Lung (tissue), 11 donors: ENCODE measurements at regions not wholly inside any gene's neighbourhood (a gene's known extent, or its start where the extent isn't known, plus 50 kb on each side); places are given as distances from the start of the nearest gene placed in this dataset.

Experiments
- ATAC-seq: fragments of 200-7000 bp; cut with Tn5 transposase; one replicate; pipeline ENCODE4 v1.9.1; 2020; ENCODE audit warnings: moderate number of reproducible peaks; ENCODE audit not compliant: insufficient read depth, low FRiP score
- DNase-seq, 3 donors: peaks; one replicate each; pipeline ENCODE4 v3.0.0-alpha.2; 2013 to 2017
- H3K27ac ChIP-seq, 2 donors: one replicate each; pipeline ENCODE4 v1.5.1; 2013; ENCODE audit warnings: mild to moderate bottlenecking in 2 of 2, moderate library complexity in 2 of 2, control low read depth in 1 of 2, inconsistent platforms in 1 of 2, low read depth in 1 of 2, low read length in 1 of 2
- H3K27me3 ChIP-seq, 3 donors: one replicate each; pipeline ENCODE4 v1.5.1; 2013; ENCODE audit warnings: low read length in 2 of 3; ENCODE audit not compliant: control insufficient read depth in 3 of 3, insufficient read depth in 3 of 3
- H3K36me3 ChIP-seq, 4 donors: one replicate each; pipeline ENCODE4 v1.5.1; 2013; ENCODE audit warnings: low read length in 4 of 4, mild to moderate bottlenecking in 1 of 4, moderate library complexity in 1 of 4; ENCODE audit not compliant: control insufficient read depth in 4 of 4, insufficient read depth in 4 of 4
- H3K4me1 ChIP-seq, 5 donors: one replicate each; pipeline ENCODE4 v1.5.1; 2013; ENCODE audit warnings: low read length in 5 of 5, mild to moderate bottlenecking in 2 of 5, moderate library complexity in 1 of 5; ENCODE audit not compliant: control insufficient read depth in 5 of 5, insufficient read depth in 5 of 5
- H3K4me3 ChIP-seq: one replicate; pipeline ENCODE4 v1.5.1; 2013; ENCODE audit warnings: mild to moderate bottlenecking, control low read depth, moderate library complexity
- H3K9ac ChIP-seq, 2 donors: one replicate each; pipeline ENCODE4 v1.5.1; 2013; ENCODE audit warnings: low read length in 2 of 2, control low read depth in 1 of 2; ENCODE audit not compliant: insufficient read depth in 1 of 2
- H3K9me3 ChIP-seq, 4 donors: one replicate each; pipeline ENCODE4 v1.5.1; 2013; ENCODE audit warnings: low read length in 3 of 4, mild to moderate bottlenecking in 1 of 4, moderate library complexity in 1 of 4; ENCODE audit not compliant: control insufficient read depth in 4 of 4, insufficient read depth in 3 of 4
- WGBS, 2 donors: extraction: QIAGEN DNeasy Blood & Tissue Kit; methylation state at CpG; one replicate each; pipeline ENCODE4 v1.1.7; 2013; 5-methylcytosine and 5-hydroxymethylcytosine counted together
- TF ChIP-seq, protein P1 (sequence below): IDR thresholded peaks from 2 replicates; pipeline ENCODE4 v1.5.1; 2012; ENCODE audit warnings: mild to moderate bottlenecking; ENCODE audit errors: control extremely low read depth, extremely low read depth
- donor health status: control.
- donor health status: control.
- donor health status: Bipolar disorder and iron deficiency.
- donor health status: healthy.
- donor health status: DM: yes; HTN: yes; CAD: no.

DNA sequence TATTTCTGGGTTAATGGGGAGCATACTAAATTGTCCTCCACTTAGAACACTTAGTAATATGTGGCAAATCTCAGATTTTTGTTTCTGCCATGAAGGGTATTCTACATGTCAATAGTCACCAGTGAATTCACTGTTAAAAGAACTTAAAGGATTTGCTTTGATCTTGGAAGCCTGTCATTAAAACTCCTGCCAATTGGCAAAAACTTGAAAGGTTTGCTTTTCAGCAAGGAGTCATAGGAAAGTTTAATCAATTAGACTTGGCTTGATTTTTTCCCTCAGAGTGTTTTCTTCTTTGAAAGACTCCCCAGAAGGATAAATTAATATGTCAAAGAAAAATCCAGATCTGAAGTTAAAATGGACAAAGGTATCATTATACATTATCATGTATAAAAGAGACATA, 671.9 kb upstream of the PKDCC start:
- ATAC-seq (no peak), DNase-seq (peak in 1 of 3 donors; percentile 13)
- H3K27me3 ChIP-seq, result no peaks in the 10 kb centered on the region
- TF ChIP-seq, protein P1, sequence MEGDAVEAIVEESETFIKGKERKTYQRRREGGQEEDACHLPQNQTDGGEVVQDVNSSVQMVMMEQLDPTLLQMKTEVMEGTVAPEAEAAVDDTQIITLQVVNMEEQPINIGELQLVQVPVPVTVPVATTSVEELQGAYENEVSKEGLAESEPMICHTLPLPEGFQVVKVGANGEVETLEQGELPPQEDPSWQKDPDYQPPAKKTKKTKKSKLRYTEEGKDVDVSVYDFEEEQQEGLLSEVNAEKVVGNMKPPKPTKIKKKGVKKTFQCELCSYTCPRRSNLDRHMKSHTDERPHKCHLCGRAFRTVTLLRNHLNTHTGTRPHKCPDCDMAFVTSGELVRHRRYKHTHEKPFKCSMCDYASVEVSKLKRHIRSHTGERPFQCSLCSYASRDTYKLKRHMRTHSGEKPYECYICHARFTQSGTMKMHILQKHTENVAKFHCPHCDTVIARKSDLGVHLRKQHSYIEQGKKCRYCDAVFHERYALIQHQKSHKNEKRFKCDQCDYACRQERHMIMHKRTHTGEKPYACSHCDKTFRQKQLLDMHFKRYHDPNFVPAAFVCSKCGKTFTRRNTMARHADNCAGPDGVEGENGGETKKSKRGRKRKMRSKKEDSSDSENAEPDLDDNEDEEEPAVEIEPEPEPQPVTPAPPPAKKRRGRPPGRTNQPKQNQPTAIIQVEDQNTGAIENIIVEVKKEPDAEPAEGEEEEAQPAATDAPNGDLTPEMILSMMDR, result no peak
- no peaks in the 10 kb centered on the region for H3K36me3 ChIP-seq
- no peak overlapping the region for H3K9ac ChIP-seq
- no peak overlapping the region for H3K27ac ChIP-seq
- H3K9me3 ChIP-seq, result no peaks in the 10 kb centered on the region
- peaks cover 0 to 5% (median 0%) of the 10 kb centered on the region in 5 donors for H3K4me1 ChIP-seq
- H3K4me3 ChIP-seq, result no peak overlapping the region

DNA sequence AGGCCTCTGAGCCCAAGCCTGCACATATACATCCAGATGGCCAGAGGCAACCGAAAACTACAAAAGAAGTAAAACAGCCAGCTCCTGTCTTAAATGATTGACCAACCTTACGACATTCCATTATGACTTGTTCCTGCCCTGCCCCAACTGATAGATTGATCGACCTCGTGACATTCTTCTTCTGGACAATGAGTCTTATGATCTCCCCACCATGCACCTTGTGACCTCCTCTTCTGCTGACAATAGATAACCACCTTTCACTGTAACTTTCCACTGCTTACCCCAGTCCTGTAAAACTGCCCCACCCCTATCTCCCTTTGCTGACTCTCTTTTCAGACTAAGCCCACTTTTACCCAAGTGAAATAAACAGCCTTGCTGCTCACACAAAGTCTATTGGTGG, 670.0 kb upstream of the PKDCC start:
- H3K27ac ChIP-seq, result no peak overlapping the region
- ATAC-seq, result no peak
- 88 to 89% methylated on average over 4 of the region's 4 CpGs for WGBS, 2 donors
- H3K27me3 ChIP-seq, result no peaks in the 10 kb centered on the region
- peaks cover 0 to 5% (median 0%) of the 10 kb centered on the region in 5 donors for H3K4me1 ChIP-seq
- TF ChIP-seq, protein P1, result no peak
- H3K9ac ChIP-seq, result no peak overlapping the region
- DNase-seq, result no peak
- H3K4me3 ChIP-seq, result no peak overlapping the region
- no peaks in the 10 kb centered on the region for H3K36me3 ChIP-seq
- H3K9me3 ChIP-seq, result no peaks in the 10 kb centered on the region

DNA sequence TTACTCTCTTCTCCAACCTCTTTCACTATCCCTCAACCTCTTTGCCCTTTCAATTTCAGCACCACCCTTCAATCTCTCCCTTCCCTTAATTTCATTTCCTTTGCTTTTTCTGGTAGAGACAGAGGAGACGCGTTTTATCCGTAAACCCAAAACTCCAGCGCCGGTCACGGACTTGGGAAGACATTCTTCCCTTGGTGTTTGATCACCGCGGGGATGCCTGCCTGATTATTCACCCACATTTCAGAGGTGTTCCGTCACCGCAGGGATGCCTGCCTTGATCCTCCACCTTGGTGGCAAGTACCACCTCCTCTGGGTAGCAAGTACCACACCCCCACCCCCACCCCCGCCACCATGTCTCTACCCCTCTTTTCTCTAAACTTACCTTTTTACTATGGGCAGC, 669.4 kb upstream of the PKDCC start:
- Histone ChIP-seq H3K27me3 (no peaks in the 10 kb centered on the region), H3K27ac (no peak overlapping the region), H3K4me1 (peaks cover 0 to 5% (median 0%) of the 10 kb centered on the region in 5 donors), H3K9ac (no peak overlapping the region), H3K9me3 (no peaks in the 10 kb centered on the region), H3K4me3 (no peak overlapping the region), H3K36me3 (no peaks in the 10 kb centered on the region)
- 89 to 95% methylated on average over 11 of the region's 11 CpGs for WGBS, 2 donors
- TF ChIP-seq, protein P1, result no peak
- ATAC-seq (no peak), DNase-seq (no peak)

DNA sequence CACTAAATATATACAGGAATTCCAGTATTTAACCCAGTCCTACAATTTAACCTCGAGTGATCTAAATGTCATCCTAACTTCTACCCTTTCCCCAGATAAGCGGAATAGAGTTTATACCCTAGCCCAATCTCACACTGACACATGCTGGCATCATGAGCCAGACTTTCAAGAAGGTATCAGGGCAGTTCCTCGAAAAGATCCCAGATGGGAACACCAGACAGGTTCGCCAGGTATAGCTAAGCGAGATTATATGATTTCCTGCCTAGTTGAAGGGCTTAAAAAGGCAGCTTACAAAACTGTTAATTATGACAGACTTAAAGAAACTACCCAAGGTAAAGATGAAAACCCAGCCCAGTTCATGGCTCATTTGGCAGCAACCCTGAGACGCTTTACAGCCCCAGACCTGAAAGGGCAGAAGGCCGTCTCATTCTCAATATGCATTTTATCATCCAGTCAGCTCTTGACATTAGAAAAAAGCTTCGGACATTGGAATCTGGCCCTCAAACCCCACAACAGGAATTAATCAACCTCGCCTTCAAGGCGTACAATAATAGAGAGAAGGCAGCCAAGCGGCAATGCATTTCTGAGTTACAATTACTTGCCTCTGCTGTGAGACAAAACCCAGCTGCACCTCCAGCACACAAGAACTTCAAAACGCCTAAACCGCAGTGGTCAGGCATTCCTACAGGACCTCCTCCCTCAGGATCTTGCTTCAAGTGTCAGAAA, 668.2 kb upstream of the PKDCC start:
- Histone ChIP-seq H3K36me3 (no peaks in the 10 kb centered on the region), H3K9ac (no peak overlapping the region), H3K9me3 (no peaks in the 10 kb centered on the region), H3K27me3 (no peaks in the 10 kb centered on the region), H3K27ac (no peak overlapping the region), H3K4me3 (no peak overlapping the region), H3K4me1 (peaks cover 0 to 5% (median 0%) of the 10 kb centered on the region in 5 donors)
- WGBS, 2 donors, result 76 to 83% methylated on average over 13 of the region's 13 CpGs
- TF ChIP-seq, protein P1, result no peak
- no peak for ATAC-seq
- DNase-seq, result peak; percentile 50 to 75 (median 60)
